ENCODE measurements at regions not wholly inside any gene's neighbourhood (a gene's known extent, or its start where the extent isn't known, plus 50 kb on each side); places are given as distances from the start of the nearest gene placed in this dataset.
"Not testable (repeated sequence)": the region's sequence is repeated elsewhere in the genome, so short reads cannot be mapped to it uniquely, and the experiment has no call there.

DNA sequence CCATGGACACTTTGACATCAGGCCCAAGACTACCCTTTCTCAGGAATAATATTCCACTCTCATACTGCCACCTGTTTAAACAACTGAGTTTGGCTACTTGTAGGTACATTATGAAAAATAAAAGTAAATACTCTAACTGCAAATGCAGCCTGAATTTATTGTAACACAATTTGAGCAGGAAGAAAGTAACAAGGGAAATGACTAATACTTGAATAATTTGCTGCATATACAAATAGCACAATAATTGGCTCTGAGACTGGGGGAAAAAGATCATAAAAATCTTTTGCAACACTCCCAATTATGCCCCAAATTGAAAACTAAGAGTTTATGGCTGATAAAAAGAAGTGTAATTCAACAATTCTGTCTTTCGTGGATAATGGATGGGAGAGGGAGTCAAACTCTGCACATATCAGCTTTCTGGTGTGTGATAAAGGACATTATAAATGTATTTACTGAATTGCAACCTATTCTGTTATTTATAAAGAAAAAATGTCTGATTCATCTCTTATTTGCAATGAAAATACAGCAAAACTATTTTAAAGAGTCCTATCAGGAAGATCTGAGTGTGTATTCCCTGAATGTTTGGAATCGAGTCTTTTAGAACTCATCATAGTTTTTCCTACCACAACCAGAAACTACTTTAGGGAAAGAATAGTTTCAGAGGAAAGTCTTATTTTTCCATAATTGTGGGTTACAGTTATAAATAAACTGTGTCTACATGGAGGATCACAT is 359.0 kb downstream of the JRKL start:
- no peaks in the 10 kb centered on the region for H3K27me3 ChIP-seq
- TF ChIP-seq POLR2A (IDR thresholded peaks at IDR 0.05) = no peak
- TF ChIP-seq, protein P1, sequence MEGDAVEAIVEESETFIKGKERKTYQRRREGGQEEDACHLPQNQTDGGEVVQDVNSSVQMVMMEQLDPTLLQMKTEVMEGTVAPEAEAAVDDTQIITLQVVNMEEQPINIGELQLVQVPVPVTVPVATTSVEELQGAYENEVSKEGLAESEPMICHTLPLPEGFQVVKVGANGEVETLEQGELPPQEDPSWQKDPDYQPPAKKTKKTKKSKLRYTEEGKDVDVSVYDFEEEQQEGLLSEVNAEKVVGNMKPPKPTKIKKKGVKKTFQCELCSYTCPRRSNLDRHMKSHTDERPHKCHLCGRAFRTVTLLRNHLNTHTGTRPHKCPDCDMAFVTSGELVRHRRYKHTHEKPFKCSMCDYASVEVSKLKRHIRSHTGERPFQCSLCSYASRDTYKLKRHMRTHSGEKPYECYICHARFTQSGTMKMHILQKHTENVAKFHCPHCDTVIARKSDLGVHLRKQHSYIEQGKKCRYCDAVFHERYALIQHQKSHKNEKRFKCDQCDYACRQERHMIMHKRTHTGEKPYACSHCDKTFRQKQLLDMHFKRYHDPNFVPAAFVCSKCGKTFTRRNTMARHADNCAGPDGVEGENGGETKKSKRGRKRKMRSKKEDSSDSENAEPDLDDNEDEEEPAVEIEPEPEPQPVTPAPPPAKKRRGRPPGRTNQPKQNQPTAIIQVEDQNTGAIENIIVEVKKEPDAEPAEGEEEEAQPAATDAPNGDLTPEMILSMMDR (IDR thresholded peaks at IDR 0.05) = no peak
- H3K4me1 ChIP-seq = no peaks in the 10 kb centered on the region
- no peaks in the 10 kb centered on the region for H3K9me3 ChIP-seq
- 70 to 80% methylated on average over 2 of the region's 2 CpGs for WGBS, 2 donors
- H3K36me3 ChIP-seq = no peaks in the 10 kb centered on the region
- no peak for DNase-seq
- intact Hi-C loops (cut with DNase I) = no loop called here
- no peak overlapping the region for H3K4me3 ChIP-seq (replicated peaks in 1 of 3)
- peak overlapping the region in 1 of 3 donors; percentile 13 for H3K27ac ChIP-seq

- H3K27ac ChIP-seq; H3K4me1 ChIP-seq; H3K27me3 ChIP-seq; H3K36me3 ChIP-seq; H3K9me3 ChIP-seq; DNase-seq; H3K4me3 ChIP-seq (replicated peaks in 1 of 3); intact Hi-C loops (cut with DNase I): not testable (repeated sequence)
- WGBS, 2 donors = 96 to 99% methylated on average over 2 of the region's 2 CpGs
Observed at GRCh38 chr11:96751807-96752206, 362.0 kb downstream of the JRKL start.

GRCh38 chr11:96752221-96752620 is 362.4 kb downstream of the JRKL start:
- intact Hi-C loops (cut with DNase I) = no loop called here
- H3K4me1 ChIP-seq = no peaks in the 10 kb centered on the region
- TF ChIP-seq POLR2A (IDR thresholded peaks at IDR 0.05) = no peak
- TF ChIP-seq, protein P1 (IDR thresholded peaks at IDR 0.05) = no peak
- H3K4me3 ChIP-seq (replicated peaks in 1 of 3) = no peak overlapping the region
- no peaks in the 10 kb centered on the region for H3K9me3 ChIP-seq
- no peaks in the 10 kb centered on the region for H3K36me3 ChIP-seq
- 57 to 65% methylated on average over 2 of the region's 2 CpGs for WGBS, 2 donors
- no peak for DNase-seq
- H3K27ac ChIP-seq = no peak overlapping the region
- H3K27me3 ChIP-seq = no peaks in the 10 kb centered on the region

- TF ChIP-seq, protein P1 (IDR thresholded peaks at IDR 0.05) = no peak
- TF ChIP-seq POLR2A (IDR thresholded peaks at IDR 0.05) = no peak
- no peaks in the 10 kb centered on the region for H3K36me3 ChIP-seq
- no peak overlapping the region for H3K27ac ChIP-seq
- no peaks in the 10 kb centered on the region for H3K9me3 ChIP-seq
- no peak for DNase-seq
- intact Hi-C loops (cut with DNase I) = no loop called here
- no peak overlapping the region for H3K4me3 ChIP-seq (replicated peaks in 1 of 3)
- no peaks in the 10 kb centered on the region for H3K27me3 ChIP-seq
- 52 to 54% methylated on average over 2 of the region's 2 CpGs for WGBS, 2 donors
- H3K4me1 ChIP-seq = no peaks in the 10 kb centered on the region
Observed at GRCh38 chr11:96753997-96754396, 364.2 kb downstream of the JRKL start.

DNA sequence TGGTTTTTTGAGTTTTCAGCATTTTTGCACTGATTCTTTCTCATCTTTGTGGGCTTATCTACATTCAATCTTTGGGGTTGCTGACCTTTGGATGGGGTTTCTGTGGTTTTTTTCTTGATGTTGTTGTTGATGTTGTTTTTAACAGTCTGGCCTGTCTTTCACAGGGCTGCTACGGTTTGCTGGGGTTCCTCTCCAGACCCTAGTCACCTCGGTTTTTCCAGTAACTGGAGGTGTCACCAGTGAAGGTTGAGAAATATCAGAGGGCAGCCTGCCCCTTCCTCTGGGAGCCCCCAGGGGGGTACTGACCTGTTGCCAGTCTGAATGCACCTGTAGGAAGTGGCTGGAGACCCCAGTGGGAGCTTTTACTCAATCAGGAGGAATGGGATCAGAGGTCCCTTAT is 365.4 kb downstream of the JRKL start:
- Histone ChIP-seq H3K9me3 (no peaks in the 10 kb centered on the region), H3K27ac (no peak overlapping the region), H3K36me3 (no peaks in the 10 kb centered on the region), H3K4me3 (replicated peaks in 1 of 3) (no peak overlapping the region), H3K4me1 (no peaks in the 10 kb centered on the region), H3K27me3 (no peaks in the 10 kb centered on the region)
- WGBS, 2 donors = 86 to 90% methylated on average over 2 of the region's 2 CpGs
- intact Hi-C loops (cut with DNase I) = no loop called here
- TF ChIP-seq POLR2A (IDR thresholded peaks at IDR 0.05) = no peak
- TF ChIP-seq, protein P1 (IDR thresholded peaks at IDR 0.05) = no peak
- no peak for DNase-seq
